Endodermal cell (in vitro differentiated cells): ENCODE measurements at regions not wholly inside any gene's neighbourhood (a gene's known extent, or its start where the extent isn't known, plus 50 kb on each side); places are given as distances from the start of the nearest gene placed in this dataset.

Experiments
- DNase-seq: peaks from one replicate; pipeline ENCODE4 v3.0.0-alpha.2; 2017
- H3K27ac ChIP-seq: 2 replicates; pipeline ENCODE4 v1.5.1; 2013; ENCODE audit warnings: mild to moderate bottlenecking, low read depth, low read length, moderate library complexity
- H3K27me3 ChIP-seq: 2 replicates; pipeline ENCODE4 v1.6.1; 2013; ENCODE audit warnings: mild to moderate bottlenecking, low read length, moderate library complexity; ENCODE audit not compliant: insufficient read depth, control insufficient read depth, poor library complexity, severe bottlenecking
- H3K36me3 ChIP-seq: 2 replicates; pipeline ENCODE4 v1.7.0; 2013; ENCODE audit warnings: mild to moderate bottlenecking, low read length, moderate library complexity; ENCODE audit not compliant: control insufficient read depth, insufficient read depth
- H3K4me1 ChIP-seq: one replicate; pipeline ENCODE4 v1.7.0; 2013; ENCODE audit warnings: low read length; ENCODE audit not compliant: control insufficient read depth, insufficient read depth
- H3K4me3 ChIP-seq: 2 replicates; pipeline ENCODE4 v1.5.1; 2013; ENCODE audit warnings: mild to moderate bottlenecking, low read length, moderate library complexity
- H3K9ac ChIP-seq: 2 replicates; pipeline ENCODE4 v1.6.1; 2013; ENCODE audit warnings: mild to moderate bottlenecking, low read length, moderate library complexity; ENCODE audit not compliant: poor library complexity, severe bottlenecking; ENCODE audit errors: extremely low read depth
- H3K9me3 ChIP-seq: 2 replicates; pipeline ENCODE4 v1.6.1; 2013; ENCODE audit warnings: mild to moderate bottlenecking, low read length, moderate library complexity; ENCODE audit not compliant: control insufficient read depth
- H3K27ac Mint-ChIP-seq: 2 replicates; pipeline ENCODE4 v1.8.0; 2020; ENCODE audit warnings: mixed read lengths
- H3K27me3 Mint-ChIP-seq: 2 replicates; pipeline ENCODE4 v1.8.0; 2021; ENCODE audit warnings: mild to moderate bottlenecking, mixed read lengths; ENCODE audit not compliant: insufficient read depth
- H3K36me3 Mint-ChIP-seq: 2 replicates; pipeline ENCODE4 v1.8.0; 2020; ENCODE audit warnings: low read depth, mixed read lengths
- H3K4me1 Mint-ChIP-seq: 2 replicates; pipeline ENCODE4 v1.8.0; 2020; ENCODE audit warnings: mixed read lengths
- H3K4me3 Mint-ChIP-seq: 2 replicates; pipeline ENCODE4 v1.8.0; 2020; ENCODE audit warnings: mild to moderate bottlenecking, moderate library complexity, mixed read lengths
- H3K9me3 Mint-ChIP-seq: 2 replicates; pipeline ENCODE4 v1.8.0; 2020; ENCODE audit warnings: mild to moderate bottlenecking, mixed read lengths
- WGBS, 2 experiments: methylation state at CpG; one replicate each; pipeline versions ENCODE4 v1.1.5 to v1.1.7; 2013; ENCODE audit warnings: missing lambda C conversion rate in 2 of 2, mixed read lengths in 1 of 2; ENCODE audit not compliant: insufficient coverage in 1 of 2, insufficient read length in 1 of 2; 5-methylcytosine and 5-hydroxymethylcytosine counted together
- TF ChIP-seq, protein P1 (sequence below): fragments of 200-600 bp; sonication (generic); conservative IDR thresholded peaks from 2 replicates; pipeline ENCODE4 v1.5.0; 2021; ENCODE audit warnings: antibody characterized with exemption, mild to moderate bottlenecking

DNA sequence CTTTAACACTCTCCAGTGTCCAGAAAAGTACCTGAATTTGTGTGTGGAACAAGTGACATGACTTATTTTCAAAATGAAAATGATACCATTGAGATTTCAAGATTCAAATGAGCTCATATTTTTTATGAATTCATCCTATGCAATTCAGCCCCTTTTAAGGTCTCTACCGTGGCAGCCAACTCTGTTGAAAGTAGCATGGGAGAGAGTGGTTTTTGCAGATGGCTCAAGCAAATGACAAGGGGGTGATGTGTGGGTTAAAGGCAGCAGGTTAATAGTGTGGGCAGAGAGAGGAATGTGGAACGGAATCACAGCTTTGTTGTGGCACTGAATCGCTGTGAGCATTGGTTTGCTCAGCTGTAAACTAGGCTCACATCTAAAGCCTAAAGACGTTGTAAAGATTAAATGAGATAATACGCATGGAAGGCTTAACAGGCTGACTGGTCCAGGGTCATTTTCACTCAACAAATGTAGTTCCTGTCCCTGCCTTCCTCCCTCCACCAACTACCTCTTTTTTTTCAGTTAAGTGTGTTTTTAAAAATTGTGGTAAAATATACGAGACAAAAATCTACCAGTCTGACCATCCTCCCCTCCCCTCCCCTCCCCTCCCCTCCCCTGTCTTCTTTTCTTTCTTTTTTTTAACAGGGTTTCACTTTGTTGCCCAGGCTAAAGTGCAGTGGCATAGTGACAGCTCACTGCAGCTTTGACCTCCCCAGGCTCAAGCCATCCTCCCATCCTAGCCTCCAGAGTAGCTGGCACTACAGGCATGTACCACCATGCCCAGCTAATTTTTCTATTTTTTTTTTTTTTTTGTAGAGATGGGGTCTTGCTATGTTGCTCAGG is 114.7 kb upstream of the ZNF217 start:
- Mint-ChIP-seq H3K9me3 (no peaks in the 10 kb centered on the region), H3K4me1 (peaks cover 28% of the 10 kb centered on the region), H3K4me3 (no peak overlapping the region), H3K27me3 (no peaks in the 10 kb centered on the region), H3K36me3 (no peaks in the 10 kb centered on the region), H3K27ac (no peak overlapping the region)
- no peaks in the 10 kb centered on the region for H3K36me3 ChIP-seq
- peak overlapping the region; percentile 6 for H3K27ac ChIP-seq
- H3K4me1 ChIP-seq: peaks cover 4% of the 10 kb centered on the region
- H3K27me3 ChIP-seq: no peaks in the 10 kb centered on the region
- DNase-seq: no peak
- H3K9me3 ChIP-seq: no peaks in the 10 kb centered on the region
- TF ChIP-seq, protein P1, sequence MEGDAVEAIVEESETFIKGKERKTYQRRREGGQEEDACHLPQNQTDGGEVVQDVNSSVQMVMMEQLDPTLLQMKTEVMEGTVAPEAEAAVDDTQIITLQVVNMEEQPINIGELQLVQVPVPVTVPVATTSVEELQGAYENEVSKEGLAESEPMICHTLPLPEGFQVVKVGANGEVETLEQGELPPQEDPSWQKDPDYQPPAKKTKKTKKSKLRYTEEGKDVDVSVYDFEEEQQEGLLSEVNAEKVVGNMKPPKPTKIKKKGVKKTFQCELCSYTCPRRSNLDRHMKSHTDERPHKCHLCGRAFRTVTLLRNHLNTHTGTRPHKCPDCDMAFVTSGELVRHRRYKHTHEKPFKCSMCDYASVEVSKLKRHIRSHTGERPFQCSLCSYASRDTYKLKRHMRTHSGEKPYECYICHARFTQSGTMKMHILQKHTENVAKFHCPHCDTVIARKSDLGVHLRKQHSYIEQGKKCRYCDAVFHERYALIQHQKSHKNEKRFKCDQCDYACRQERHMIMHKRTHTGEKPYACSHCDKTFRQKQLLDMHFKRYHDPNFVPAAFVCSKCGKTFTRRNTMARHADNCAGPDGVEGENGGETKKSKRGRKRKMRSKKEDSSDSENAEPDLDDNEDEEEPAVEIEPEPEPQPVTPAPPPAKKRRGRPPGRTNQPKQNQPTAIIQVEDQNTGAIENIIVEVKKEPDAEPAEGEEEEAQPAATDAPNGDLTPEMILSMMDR: no peak
- WGBS, 2 experiments: 64 to 67% methylated on average over 3 to 5 of the region's 6 CpGs
- H3K4me3 ChIP-seq: no peak overlapping the region
- H3K9ac ChIP-seq: no peak overlapping the region

DNA sequence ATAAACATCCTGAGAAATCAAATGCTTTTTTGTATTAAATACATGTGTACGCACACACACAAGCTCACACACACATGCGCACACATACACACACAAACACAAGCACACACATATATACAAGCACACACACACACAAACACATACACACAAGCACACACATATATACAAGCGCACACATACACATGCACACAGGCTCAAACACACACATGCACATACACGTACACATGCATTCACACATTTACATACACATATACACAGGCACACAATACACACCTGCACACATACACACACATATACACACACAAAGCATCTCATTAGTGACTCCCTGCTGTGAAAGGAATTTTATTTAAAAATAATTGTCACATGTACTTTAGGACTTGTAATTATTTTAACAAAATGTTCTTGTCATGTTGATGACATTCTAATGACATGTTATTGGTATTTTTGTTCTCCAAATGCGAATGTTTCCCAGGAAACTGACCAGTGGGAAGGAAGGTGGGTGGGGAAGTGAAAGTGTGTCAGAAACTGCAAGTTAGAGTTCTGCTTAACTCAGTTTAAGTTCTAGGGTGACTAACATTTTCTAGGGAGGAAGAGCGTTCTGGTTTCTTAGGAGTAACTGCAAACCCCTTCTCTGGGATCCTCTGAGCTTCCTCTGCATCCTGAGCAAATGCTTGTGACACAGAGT is 113.9 kb upstream of the ZNF217 start:
- Histone ChIP-seq H3K27ac (no peak overlapping the region), H3K36me3 (no peaks in the 10 kb centered on the region), H3K4me1 (peaks cover 4% of the 10 kb centered on the region), H3K4me3 (no peak overlapping the region), H3K27me3 (no peaks in the 10 kb centered on the region), H3K9ac (no peak overlapping the region), H3K9me3 (no peaks in the 10 kb centered on the region)
- TF ChIP-seq, protein P1: no peak
- H3K4me1 Mint-ChIP-seq: peaks cover 23% of the 10 kb centered on the region
- no peaks in the 10 kb centered on the region for H3K9me3 Mint-ChIP-seq
- H3K4me3 Mint-ChIP-seq: no peak overlapping the region
- no peaks in the 10 kb centered on the region for H3K36me3 Mint-ChIP-seq
- H3K27me3 Mint-ChIP-seq: no peaks in the 10 kb centered on the region
- no peak for DNase-seq
- 70 to 75% methylated on average over 3 to 6 of the region's 6 CpGs for WGBS, 2 experiments
- H3K27ac Mint-ChIP-seq: no peak overlapping the region

DNA sequence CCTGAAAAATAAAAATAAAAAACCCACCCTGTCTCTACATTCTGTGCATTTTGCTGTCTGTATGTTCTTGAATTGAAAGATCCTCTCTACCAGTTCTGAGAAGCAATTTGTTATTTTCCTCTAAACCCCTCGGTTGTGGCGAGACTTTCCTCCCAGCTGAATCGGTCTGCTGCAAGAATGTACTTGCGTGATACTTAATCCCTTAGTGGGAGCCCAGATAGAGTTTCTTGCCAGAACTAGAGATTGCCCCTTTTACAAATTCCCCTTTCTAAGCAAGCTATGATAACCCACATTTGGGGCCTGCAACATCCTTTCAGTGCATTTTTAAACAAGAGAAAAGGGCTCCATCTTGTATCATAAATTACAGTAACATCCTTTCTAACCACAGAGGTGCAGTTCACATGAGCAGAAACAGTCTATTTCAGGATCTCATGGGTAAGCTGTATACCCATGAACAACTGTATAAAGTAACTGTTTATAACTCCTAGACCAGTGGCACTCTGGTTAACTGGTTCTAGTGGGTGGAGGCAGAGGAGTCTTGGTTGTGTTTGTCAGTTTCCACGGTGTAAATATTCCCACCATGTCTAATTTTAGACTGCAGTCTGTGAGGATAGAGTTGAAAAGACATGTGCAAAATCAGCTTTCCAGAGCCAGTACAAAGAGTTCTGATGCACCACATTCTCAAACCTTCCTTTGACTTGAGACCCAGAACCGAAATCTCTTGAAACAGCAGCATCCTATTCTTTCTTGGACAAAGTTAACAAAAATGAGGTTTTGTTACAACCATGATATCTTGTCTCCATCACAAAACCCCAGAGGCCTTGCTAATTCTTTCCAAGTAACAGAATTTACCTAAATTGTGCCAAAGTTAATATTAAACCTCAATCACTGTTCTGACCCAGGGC is 113.1 kb upstream of the ZNF217 start:
- H3K4me1 Mint-ChIP-seq: peaks cover 21% of the 10 kb centered on the region
- peaks cover 2% of the 10 kb centered on the region for H3K4me1 ChIP-seq
- H3K36me3 ChIP-seq: no peaks in the 10 kb centered on the region
- H3K9me3 ChIP-seq: no peaks in the 10 kb centered on the region
- H3K27me3 ChIP-seq: no peaks in the 10 kb centered on the region
- WGBS, 2 experiments: 75 to 77% methylated on average over 6 of the region's 6 CpGs
- no peaks in the 10 kb centered on the region for H3K27me3 Mint-ChIP-seq
- H3K27ac Mint-ChIP-seq: peak overlapping the region; percentile 46
- DNase-seq: no peak
- H3K27ac ChIP-seq: no peak overlapping the region
- H3K36me3 Mint-ChIP-seq: no peaks in the 10 kb centered on the region
- H3K4me3 ChIP-seq: no peak overlapping the region
- H3K9ac ChIP-seq: no peak overlapping the region
- TF ChIP-seq, protein P1: no peak
- no peak overlapping the region for H3K4me3 Mint-ChIP-seq
- H3K9me3 Mint-ChIP-seq: no peaks in the 10 kb centered on the region
